ENCODE measurements at regions not wholly inside any gene's neighbourhood (a gene's known extent, or its start where the extent isn't known, plus 50 kb on each side); places are given as distances from the start of the nearest gene placed in this dataset.

GRCh38 chr5:74562122-74562521 lies 78.4 kb downstream of the ENC1 start:
- H3K27ac ChIP-seq = no peak overlapping the region
- no peaks in the 10 kb centered on the region for H3K27me3 ChIP-seq
- H3K4me3 ChIP-seq = no peak overlapping the region
- WGBS, 2 donors = 84 to 86% methylated on average over 5 of the region's 5 CpGs
- no peaks in the 10 kb centered on the region for H3K9me3 ChIP-seq
- H3K36me3 ChIP-seq (ENCODE audit: low read depth, missing control alignments) = no peaks in the 10 kb centered on the region
- DNase-seq = no peak
- H3K4me1 ChIP-seq = no peaks in the 10 kb centered on the region
- TF ChIP-seq CTCF (IDR thresholded peaks at IDR 0.05) (no peak), POLR2A (IDR thresholded peaks at IDR 0.05) (no peak)
- intact Hi-C loops (cut with DNase I; ENCODE audit: low total_unique reads) = no loop called here

- no peaks in the 10 kb centered on the region for H3K36me3 ChIP-seq (ENCODE audit: low read depth, missing control alignments)
- no peak overlapping the region for H3K4me3 ChIP-seq
- no peaks in the 10 kb centered on the region for H3K27me3 ChIP-seq
- DNase-seq = no peak
- no peaks in the 10 kb centered on the region for H3K4me1 ChIP-seq
- H3K9me3 ChIP-seq = no peaks in the 10 kb centered on the region
- intact Hi-C loops (cut with DNase I; ENCODE audit: low total_unique reads) = no loop called here
- no peak overlapping the region for H3K27ac ChIP-seq
- TF ChIP-seq POLR2A (IDR thresholded peaks at IDR 0.05) (no peak), CTCF (IDR thresholded peaks at IDR 0.05) (no peak)
These were observed 80.3 kb downstream of the ENC1 start for GRCh38 chr5:74560245-74560644.

GRCh38 chr5:74556631-74557595 lies 83.6 kb downstream of the ENC1 start:
- intact Hi-C loops (cut with DNase I; ENCODE audit: low total_unique reads) = no loop called here
- WGBS, 2 donors = 86 to 87% methylated on average over 6 of the region's 6 CpGs
- H3K27me3 ChIP-seq = no peaks in the 10 kb centered on the region

GRCh38 chr5:74556006-74556405 lies 84.5 kb downstream of the ENC1 start:
- H3K27me3 ChIP-seq = no peaks in the 10 kb centered on the region
- no peak for TF ChIP-seq CTCF (IDR thresholded peaks at IDR 0.05)
- no peak for TF ChIP-seq POLR2A (IDR thresholded peaks at IDR 0.05)
- no peak for DNase-seq
- intact Hi-C loops (cut with DNase I; ENCODE audit: low total_unique reads) = no loop called here
- no peak overlapping the region for H3K27ac ChIP-seq
- no peak overlapping the region for H3K4me3 ChIP-seq
- H3K36me3 ChIP-seq (ENCODE audit: low read depth, missing control alignments) = no peaks in the 10 kb centered on the region
- H3K4me1 ChIP-seq = no peaks in the 10 kb centered on the region
- H3K9me3 ChIP-seq = no peaks in the 10 kb centered on the region
- 83 to 87% methylated on average over 3 of the region's 3 CpGs for WGBS, 2 donors

More at GRCh38 chr5:74556631-74557595, 83.6 kb downstream of the ENC1 start:
- Histone ChIP-seq H3K9me3 (no peaks in the 10 kb centered on the region), H3K36me3 (ENCODE audit: low read depth, missing control alignments) (no peaks in the 10 kb centered on the region), H3K4me3 (no peak overlapping the region), H3K27ac (no peak overlapping the region), H3K4me1 (no peaks in the 10 kb centered on the region)
- TF ChIP-seq CTCF (IDR thresholded peaks at IDR 0.05) (no peak), POLR2A (IDR thresholded peaks at IDR 0.05) (no peak)
- no peak for DNase-seq

GRCh38 chr5:74552101-74552500 lies 88.4 kb downstream of the ENC1 start:
- no peak overlapping the region for H3K4me3 ChIP-seq
- whole genome bisulfite sequencing, 2 donors = 74 to 81% methylated on average over 4 of the region's 4 CpGs
- H3K9me3 ChIP-seq = no peaks in the 10 kb centered on the region
- intact Hi-C loops (cut with DNase I; ENCODE audit: low total_unique reads) = no loop called here
- H3K4me1 ChIP-seq = no peaks in the 10 kb centered on the region
- H3K36me3 ChIP-seq (ENCODE audit: low read depth, missing control alignments) = no peaks in the 10 kb centered on the region
- no peaks in the 10 kb centered on the region for H3K27me3 ChIP-seq
- DNase-seq = no peak
- TF ChIP-seq POLR2A (IDR thresholded peaks at IDR 0.05) (no peak), CTCF (IDR thresholded peaks at IDR 0.05) (no peak)
- H3K27ac ChIP-seq = no peak overlapping the region

All from testis (tissue), 2 donors.